ENCODE measurements at regions not wholly inside any gene's neighbourhood (a gene's known extent, or its start where the extent isn't known, plus 50 kb on each side); places are given as distances from the start of the nearest gene placed in this dataset.

GRCh38 chr5:120386981-120387380 is 77.1 kb upstream of the PRR16 start:
- H3K27me3 ChIP-seq (ENCODE audit: insufficient read depth, low read length) = no peaks in the 10 kb centered on the region
- no peak overlapping the region for H2AFZ ChIP-seq (ENCODE audit: low read depth, low read length)
- H3K4me3 ChIP-seq (ENCODE audit: low read length) = no peak overlapping the region
- no peaks in the 10 kb centered on the region for H3K4me1 ChIP-seq (ENCODE audit: insufficient read depth, low read length)
- no peaks in the 10 kb centered on the region for H3K9me3 ChIP-seq (ENCODE audit: low read length)
- no peaks in the 10 kb centered on the region for H3K36me3 ChIP-seq (ENCODE audit: insufficient read depth, low read length)

GRCh38 chr5:120388016-120388781 is 75.9 kb upstream of the PRR16 start:
- Histone ChIP-seq H3K27me3 (ENCODE audit: insufficient read depth, low read length) (no peaks in the 10 kb centered on the region), H3K4me1 (ENCODE audit: insufficient read depth, low read length) (no peaks in the 10 kb centered on the region)

GRCh38 chr5:120394259-120394658 is 69.8 kb upstream of the PRR16 start:
- Histone ChIP-seq H3K27me3 (ENCODE audit: insufficient read depth, low read length) (no peaks in the 10 kb centered on the region), H2AFZ (ENCODE audit: low read depth, low read length) (no peak overlapping the region), H3K4me3 (ENCODE audit: low read length) (no peak overlapping the region), H3K4me1 (ENCODE audit: insufficient read depth, low read length) (no peaks in the 10 kb centered on the region), H3K36me3 (ENCODE audit: insufficient read depth, low read length) (no peaks in the 10 kb centered on the region), H3K9me3 (ENCODE audit: low read length) (no peaks in the 10 kb centered on the region)

More at GRCh38 chr5:120388016-120388781, 75.9 kb upstream of the PRR16 start:
- Histone ChIP-seq H3K4me3 (ENCODE audit: low read length) (no peak overlapping the region), H3K36me3 (ENCODE audit: insufficient read depth, low read length) (no peaks in the 10 kb centered on the region), H2AFZ (ENCODE audit: low read depth, low read length) (no peak overlapping the region), H3K9me3 (ENCODE audit: low read length) (no peaks in the 10 kb centered on the region)

GRCh38 chr5:120396186-120396585 is 67.9 kb upstream of the PRR16 start:
- Histone ChIP-seq H3K36me3 (ENCODE audit: insufficient read depth, low read length) (no peaks in the 10 kb centered on the region), H2AFZ (ENCODE audit: low read depth, low read length) (no peak overlapping the region), H3K27me3 (ENCODE audit: insufficient read depth, low read length) (no peaks in the 10 kb centered on the region), H3K9me3 (ENCODE audit: low read length) (no peaks in the 10 kb centered on the region), H3K4me1 (ENCODE audit: insufficient read depth, low read length) (no peaks in the 10 kb centered on the region), H3K4me3 (ENCODE audit: low read length) (no peak overlapping the region)

- H3K27me3 ChIP-seq (ENCODE audit: insufficient read depth, low read length) = no peaks in the 10 kb centered on the region
- no peak overlapping the region for H2AFZ ChIP-seq (ENCODE audit: low read depth, low read length)
- no peaks in the 10 kb centered on the region for H3K36me3 ChIP-seq (ENCODE audit: insufficient read depth, low read length)
- H3K4me1 ChIP-seq (ENCODE audit: insufficient read depth, low read length) = no peaks in the 10 kb centered on the region
- H3K9me3 ChIP-seq (ENCODE audit: low read length) = no peaks in the 10 kb centered on the region
- H3K4me3 ChIP-seq (ENCODE audit: low read length) = no peak overlapping the region
Observed at GRCh38 chr5:120400356-120400755, 63.7 kb upstream of the PRR16 start.

- Histone ChIP-seq H3K4me3 (ENCODE audit: low read length) (no peak overlapping the region), H3K9me3 (ENCODE audit: low read length) (no peaks in the 10 kb centered on the region), H3K27me3 (ENCODE audit: insufficient read depth, low read length) (no peaks in the 10 kb centered on the region), H2AFZ (ENCODE audit: low read depth, low read length) (no peak overlapping the region), H3K36me3 (ENCODE audit: insufficient read depth, low read length) (no peaks in the 10 kb centered on the region), H3K4me1 (ENCODE audit: insufficient read depth, low read length) (no peaks in the 10 kb centered on the region)
Observed at GRCh38 chr5:120402606-120403005, 61.5 kb upstream of the PRR16 start.

- Histone ChIP-seq H3K4me1 (ENCODE audit: insufficient read depth, low read length) (no peaks in the 10 kb centered on the region), H3K9me3 (ENCODE audit: low read length) (no peaks in the 10 kb centered on the region), H3K36me3 (ENCODE audit: insufficient read depth, low read length) (no peaks in the 10 kb centered on the region), H2AFZ (ENCODE audit: low read depth, low read length) (no peak overlapping the region), H3K27me3 (ENCODE audit: insufficient read depth, low read length) (no peaks in the 10 kb centered on the region), H3K4me3 (ENCODE audit: low read length) (no peak overlapping the region)
Observed at GRCh38 chr5:120405286-120405864, 58.7 kb upstream of the PRR16 start.

- no peaks in the 10 kb centered on the region for H3K27me3 ChIP-seq (ENCODE audit: insufficient read depth, low read length)
- no peaks in the 10 kb centered on the region for H3K4me1 ChIP-seq (ENCODE audit: insufficient read depth, low read length)
- H3K9me3 ChIP-seq (ENCODE audit: low read length) = no peaks in the 10 kb centered on the region
- no peaks in the 10 kb centered on the region for H3K36me3 ChIP-seq (ENCODE audit: insufficient read depth, low read length)
- no peak overlapping the region for H2AFZ ChIP-seq (ENCODE audit: low read depth, low read length)
- H3K4me3 ChIP-seq (ENCODE audit: low read length) = no peak overlapping the region
Observed at GRCh38 chr5:120405923-120406322, 58.2 kb upstream of the PRR16 start.

- no peak overlapping the region for H3K4me3 ChIP-seq (ENCODE audit: low read length)
- H3K27me3 ChIP-seq (ENCODE audit: insufficient read depth, low read length) = no peaks in the 10 kb centered on the region
- no peaks in the 10 kb centered on the region for H3K4me1 ChIP-seq (ENCODE audit: insufficient read depth, low read length)
- H3K9me3 ChIP-seq (ENCODE audit: low read length) = no peaks in the 10 kb centered on the region
- H3K36me3 ChIP-seq (ENCODE audit: insufficient read depth, low read length) = no peaks in the 10 kb centered on the region
- H2AFZ ChIP-seq (ENCODE audit: low read depth, low read length) = no peak overlapping the region
Observed at GRCh38 chr5:120413686-120414085, 50.4 kb upstream of the PRR16 start.

All from neuron (in vitro differentiated cells).